Endothelial cell of umbilical vein (primary cell): ENCODE measurements at regions not wholly inside any gene's neighbourhood (a gene's known extent, or its start where the extent isn't known, plus 50 kb on each side); places are given as distances from the start of the nearest gene placed in this dataset.

Source experiments
- BruUV-seq: library from RNA; stranded (reverse); fragments of 400-500 nt; replicated peaks from 2 replicates; lab custom pipeline; 2021; lab: Mats Ljungman, UMichigan
- CTCF ChIA-PET: fragments of 300-600, 350-600 bp; sonication (Branson Sonifier 250); formaldehyde crosslinking; loops from one replicate; lab custom pipeline; 2021; ENCODE audit warnings: antibody characterized with exemption, inconsistent platforms; lab: Charles Lee
- POLR2A ChIA-PET: fragments of 300-600, 350-600 bp; sonication (Branson Sonifier 250); formaldehyde crosslinking; loops from one replicate; lab custom pipeline; 2021; ENCODE audit warnings: antibody characterized with exemption, inconsistent platforms; lab: Charles Lee
- DNase-seq: peaks from one replicate; pipeline ENCODE4 v3.0.0-alpha.2; 2011; ENCODE audit warnings: low read depth, low spot score
- FAIRE-seq: peaks from 2 replicates; lab custom pipeline; 2011; peaks lifted over from hg19 to GRCh38; lab: Jason Lieb, UNC
- H2AFZ ChIP-seq: 2 replicates; pipeline ENCODE4 v1.6.0; 2012; ENCODE audit warnings: low read depth, low read length, control low read depth, inconsistent platforms
- H3K27ac ChIP-seq: 2 replicates; pipeline ENCODE4 v1.5.1; 2011; ENCODE audit warnings: low read depth, mild to moderate bottlenecking, control low read depth, low read length, moderate library complexity; ENCODE audit not compliant: insufficient read depth
- H3K27me3 ChIP-seq, 2 experiments: 2 replicates each; pipeline versions ENCODE4 v1.6.0 to v1.6.1; 2011; ENCODE audit warnings: low read length in 2 of 2, mixed read lengths in 1 of 2; ENCODE audit not compliant: control insufficient read depth in 2 of 2, insufficient read depth in 2 of 2
- H3K36me3 ChIP-seq, 2 experiments: 2 replicates in 1 of 2; 3 replicates in 1 of 2; pipeline ENCODE4 v1.5.1; 2011; ENCODE audit warnings: low read length in 2 of 2, mild to moderate bottlenecking in 1 of 2, moderate library complexity in 1 of 2; ENCODE audit not compliant: control insufficient read depth in 2 of 2, insufficient read depth in 2 of 2; ENCODE audit errors: extremely low read depth in 1 of 2
- H3K4me1 ChIP-seq: 3 replicates; pipeline ENCODE4 v1.5.1; 2011; ENCODE audit warnings: mild to moderate bottlenecking, low read length; ENCODE audit not compliant: control insufficient read depth, insufficient read depth; ENCODE audit errors: extremely low read depth
- H3K4me2 ChIP-seq: 2 replicates; pipeline ENCODE4 v1.6.1; 2011; ENCODE audit warnings: low read length, control low read depth, mixed read lengths; ENCODE audit not compliant: insufficient read depth
- H3K4me3 ChIP-seq, 3 experiments: fragments of 200-600 bp in 1 of 3; sonication (generic), shearing (Covaris generic) in 1 of 3; replicated peaks in 1 of 3; 2 replicates each; pipeline ENCODE4 v1.5.1; 2011 to 2016; ENCODE audit warnings: control low read depth in 3 of 3, low read length in 3 of 3, mild to moderate bottlenecking in 2 of 3, inconsistent platforms in 1 of 3, low read depth in 1 of 3, moderate library complexity in 1 of 3; ENCODE audit not compliant: insufficient read depth in 1 of 3
- H3K79me2 ChIP-seq: 2 replicates; pipeline ENCODE4 v1.6.0; 2012; ENCODE audit warnings: low read length, inconsistent platforms; ENCODE audit not compliant: control insufficient read depth, insufficient read depth
- H3K9ac ChIP-seq: replicated peaks from 2 replicates; pipeline ENCODE3; 2011; ENCODE audit warnings: low read length, control low read depth; ENCODE audit not compliant: insufficient read depth; ENCODE audit errors: extremely low read depth
- H3K9me1 ChIP-seq: replicated peaks from 3 replicates; pipeline ENCODE4 v1.6.0; 2011; ENCODE audit warnings: mild to moderate bottlenecking, low read length; ENCODE audit not compliant: control insufficient read depth, insufficient read depth; ENCODE audit errors: extremely low read depth
- H3K9me3 ChIP-seq: replicated peaks from 2 replicates; pipeline ENCODE4 v1.5.1; 2012; ENCODE audit warnings: low read length, inconsistent platforms; ENCODE audit not compliant: control insufficient read depth, insufficient read depth
- H4K20me1 ChIP-seq: replicated peaks from 2 replicates; pipeline ENCODE3; 2011; ENCODE audit warnings: mild to moderate bottlenecking, low read length; ENCODE audit not compliant: control insufficient read depth, insufficient read depth; ENCODE audit errors: extremely low read depth
- CTCF ChIP-seq, 2 donors: IDR thresholded peaks; 1 replicate in 1 of 2; 2 replicates in 1 of 2; pipeline ENCODE4 v1.5.1; 2011; ENCODE audit warnings: low read length in 2 of 2, mild to moderate bottlenecking in 2 of 2, moderate library complexity in 2 of 2, control low read depth in 1 of 2, inconsistent platforms in 1 of 2, low read depth in 1 of 2; ENCODE audit not compliant: insufficient read depth in 1 of 2; ENCODE audit errors: extremely low read depth in 1 of 2
- EZH2 ChIP-seq: IDR thresholded peaks from 2 replicates; pipeline ENCODE4 v1.6.1; 2012; ENCODE audit warnings: borderline replicate concordance, low read depth, mild to moderate bottlenecking, moderate library complexity, low read length, inconsistent platforms; ENCODE audit not compliant: severe bottlenecking
- FOS ChIP-seq: IDR thresholded peaks from 2 replicates; pipeline ENCODE4 v1.6.1; 2011; ENCODE audit warnings: mild to moderate bottlenecking, low read length, moderate library complexity, borderline replicate concordance; ENCODE audit not compliant: insufficient read depth
- GATA2 ChIP-seq: IDR thresholded peaks from 2 replicates; pipeline ENCODE4 v1.7.0; 2011; ENCODE audit warnings: low read depth, mild to moderate bottlenecking, moderate library complexity, mixed read lengths, low read length; ENCODE audit not compliant: insufficient read length, insufficient read depth
- JUN ChIP-seq: IDR thresholded peaks from 2 replicates; pipeline ENCODE4 v1.6.1; 2011; ENCODE audit warnings: borderline replicate concordance, low read depth; ENCODE audit not compliant: insufficient read length, insufficient read depth
- MAX ChIP-seq: IDR thresholded peaks from 2 replicates; pipeline ENCODE4 v1.6.1; 2011; ENCODE audit not compliant: insufficient read depth, insufficient read length
- MYC ChIP-seq: IDR thresholded peaks from one replicate; pipeline ENCODE4 v1.6.1; 2011; ENCODE audit warnings: mild to moderate bottlenecking, low read depth, low read length
- POLR2A ChIP-seq: IDR thresholded peaks from 2 replicates; pipeline ENCODE4 v1.6.1; 2012; ENCODE audit warnings: low read depth, mild to moderate bottlenecking, control low read depth, low read length
- POLR2AphosphoS5 ChIP-seq: IDR thresholded peaks from 2 replicates; pipeline ENCODE4 v1.6.1; 2012; ENCODE audit warnings: low read depth, mild to moderate bottlenecking, control low read depth, low read length, moderate library complexity; ENCODE audit not compliant: insufficient read depth
- dilution Hi-C: fragments of 300-500 bp; cut with MboI; formaldehyde crosslinking; loops from one replicate; pipeline ENCODE4 v1.15.0; 2019; ENCODE audit warnings: low sequenced_read_pairs; ENCODE audit not compliant: extremely low pct_ligation_motif_present
- intact Hi-C: fragments of 100-400 bp; cut with micrococcal nuclease; formaldehyde crosslinking; loops from one replicate; pipeline ENCODE4 v1.10.0; 2022

GRCh38 chr4:128525387-128525786 is 237.8 kb upstream of the PGRMC2 start:
- DNase-seq = peak; percentile 23
- no peaks in the 10 kb centered on the region for H3K27me3 ChIP-seq
- no peak overlapping the region for H3K4me3 ChIP-seq
- CTCF ChIA-PET = interaction anchor here (0.6 to 2.6 kb wide), 2 partner anchors 71 to 81 kb away, joined by 3 to 8 read pairs; no protein-coding TSS in a partner anchor
- TF ChIP-seq JUN (no peak), GATA2 (no peak), CTCF (IDR thresholded peaks at IDR 0.05; ENCODE audit: extremely low read depth in 1 of 2, insufficient read depth in 1 of 2, low read depth in 1 of 2, low read length in 2 of 2) (no peak), FOS (no peak), MAX (no peak), POLR2A (no peak), POLR2AphosphoS5 (no peak), EZH2 (no peak), MYC (no peak)
- H3K4me1 ChIP-seq = peaks cover 62% of the 10 kb centered on the region
- H2AFZ ChIP-seq = no peak overlapping the region
- no peaks in the 10 kb centered on the region for H4K20me1 ChIP-seq
- no peaks in the 10 kb centered on the region for H3K79me2 ChIP-seq
- no peak overlapping the region for H3K27ac ChIP-seq
- BruUV-seq = no TSS peak
- no peaks in the 10 kb centered on the region for H3K9me3 ChIP-seq
- no peaks in the 10 kb centered on the region for H3K36me3 ChIP-seq
- no peaks in the 10 kb centered on the region for H3K9me1 ChIP-seq
- no peak for FAIRE-seq
- dilution Hi-C loops (no loop called here), intact Hi-C loops (loop anchor here (10.0 kb wide), 1 partner anchor 569 kb away; the partner anchor contains the start of genes C4orf33 and SCLT1)
- POLR2A ChIA-PET = interaction anchor here (0.7 kb wide), 1 partner anchor 568 kb away, joined by 6 read pairs; the partner anchor contains the start of gene SCLT1
- H3K4me2 ChIP-seq = no peak overlapping the region
- no peak overlapping the region for H3K9ac ChIP-seq
